HFFc6 (cell line): ENCODE measurements at regions not wholly inside any gene's neighbourhood (a gene's known extent, or its start where the extent isn't known, plus 50 kb on each side); places are given as distances from the start of the nearest gene placed in this dataset.

ENCODE experiments used
- DNase-seq: peaks from one replicate; pipeline ENCODE4 v3.0.0-alpha.2; 2018
- H3K27ac Mint-ChIP-seq: 2 replicates; pipeline ENCODE4 v1.8.0; 2020; ENCODE audit warnings: mild to moderate bottlenecking, mixed read lengths
- H3K27me3 Mint-ChIP-seq: 2 replicates; pipeline ENCODE4 v1.8.0; 2021; ENCODE audit warnings: mild to moderate bottlenecking, moderate library complexity, mixed read lengths; ENCODE audit not compliant: insufficient read depth
- H3K36me3 Mint-ChIP-seq: 2 replicates; pipeline ENCODE4 v1.8.0; 2021; ENCODE audit warnings: low read depth, mixed read lengths
- H3K4me1 Mint-ChIP-seq: 2 replicates; pipeline ENCODE4 v1.8.0; 2020; ENCODE audit warnings: low read depth, mixed read lengths
- H3K4me3 Mint-ChIP-seq: 2 replicates; pipeline ENCODE4 v1.8.0; 2020; ENCODE audit warnings: mild to moderate bottlenecking, moderate library complexity, mixed read lengths
- H3K9me3 Mint-ChIP-seq: 2 replicates; pipeline ENCODE4 v1.8.0; 2020; ENCODE audit warnings: mild to moderate bottlenecking, mixed read lengths
- CTCF ChIP-seq: fragments of 200-600 bp; sonication (generic); IDR thresholded peaks from 2 replicates; pipeline ENCODE4 v1.5.0; 2021; ENCODE audit warnings: antibody characterized with exemption, mild to moderate bottlenecking

- no peak for TF ChIP-seq CTCF
- peaks cover 53% of the 10 kb centered on the region for H3K4me1 Mint-ChIP-seq
- no peaks in the 10 kb centered on the region for H3K36me3 Mint-ChIP-seq
- H3K27ac Mint-ChIP-seq, result peak overlapping the region; percentile 79
- no peak for DNase-seq
- H3K4me3 Mint-ChIP-seq, result no peak overlapping the region
- H3K9me3 Mint-ChIP-seq, result no peaks in the 10 kb centered on the region
- no peaks in the 10 kb centered on the region for H3K27me3 Mint-ChIP-seq
Observed at GRCh38 chr9:134491856-134492255, 149.7 kb upstream of the COL5A1 start.

- no peaks in the 10 kb centered on the region for H3K36me3 Mint-ChIP-seq
- peak overlapping the region; percentile 79 for H3K27ac Mint-ChIP-seq
- no peaks in the 10 kb centered on the region for H3K9me3 Mint-ChIP-seq
- H3K4me1 Mint-ChIP-seq, result peaks cover 58% of the 10 kb centered on the region
- no peaks in the 10 kb centered on the region for H3K27me3 Mint-ChIP-seq
- H3K4me3 Mint-ChIP-seq, result peak overlapping the region; percentile 60
- TF ChIP-seq CTCF, result no peak
- DNase-seq, result peak; percentile 76
Observed at GRCh38 chr9:134492281-134492691, 149.3 kb upstream of the COL5A1 start.

- DNase-seq, result no peak
- Mint-ChIP-seq H3K27me3 (no peaks in the 10 kb centered on the region), H3K4me3 (peak overlapping the region; percentile 60; the same call in 1 of the 2 replicates), H3K4me1 (peaks cover 64% of the 10 kb centered on the region), H3K9me3 (no peaks in the 10 kb centered on the region), H3K36me3 (no peaks in the 10 kb centered on the region), H3K27ac (peak overlapping the region; percentile 79)
- no peak for TF ChIP-seq CTCF
Observed at GRCh38 chr9:134492721-134493460, 148.7 kb upstream of the COL5A1 start.

- TF ChIP-seq CTCF, result no peak
- Mint-ChIP-seq H3K9me3 (no peaks in the 10 kb centered on the region), H3K36me3 (no peaks in the 10 kb centered on the region), H3K27me3 (no peaks in the 10 kb centered on the region), H3K4me1 (peaks cover 67% of the 10 kb centered on the region), H3K4me3 (no peak overlapping the region), H3K27ac (no peak overlapping the region)
- no peak for DNase-seq
Observed at GRCh38 chr9:134493461-134494272, 147.9 kb upstream of the COL5A1 start.

GRCh38 chr9:134494273-134494815 is 147.3 kb upstream of the COL5A1 start:
- TF ChIP-seq CTCF, result no peak
- H3K9me3 Mint-ChIP-seq, result no peaks in the 10 kb centered on the region
- DNase-seq, result no peak
- H3K4me1 Mint-ChIP-seq, result peaks cover 60% of the 10 kb centered on the region
- H3K36me3 Mint-ChIP-seq, result no peaks in the 10 kb centered on the region
- no peak overlapping the region for H3K4me3 Mint-ChIP-seq
- no peaks in the 10 kb centered on the region for H3K27me3 Mint-ChIP-seq
- H3K27ac Mint-ChIP-seq, result no peak overlapping the region
